ENCODE measurements at regions not wholly inside any gene's neighbourhood (a gene's known extent, or its start where the extent isn't known, plus 50 kb on each side); places are given as distances from the start of the nearest gene placed in this dataset.
"Not testable (repeated sequence)": the region's sequence is repeated elsewhere in the genome, so short reads cannot be mapped to it uniquely, and the experiment has no call there.

GRCh38 chr2:63736354-63736753, 105.3 kb upstream of the UGP2 start:
- no peak overlapping the region for H3K27ac ChIP-seq
- no peak overlapping the region for H3K4me3 ChIP-seq (replicated peaks in 1 of 3)
- H3K4me1 ChIP-seq: peaks cover 0 to 9% of the 10 kb centered on the region in 2 donors
- intact Hi-C loops (cut with DNase I): no loop called here
- no peaks in the 10 kb centered on the region for H3K27me3 ChIP-seq
- no peaks in the 10 kb centered on the region for H3K36me3 ChIP-seq
- H3K9me3 ChIP-seq: no peaks in the 10 kb centered on the region
- no peak for TF ChIP-seq CTCF (IDR thresholded peaks at IDR 0.05)
- TF ChIP-seq POLR2A (IDR thresholded peaks at IDR 0.05): no peak
- DNase-seq: no peak

DNA sequence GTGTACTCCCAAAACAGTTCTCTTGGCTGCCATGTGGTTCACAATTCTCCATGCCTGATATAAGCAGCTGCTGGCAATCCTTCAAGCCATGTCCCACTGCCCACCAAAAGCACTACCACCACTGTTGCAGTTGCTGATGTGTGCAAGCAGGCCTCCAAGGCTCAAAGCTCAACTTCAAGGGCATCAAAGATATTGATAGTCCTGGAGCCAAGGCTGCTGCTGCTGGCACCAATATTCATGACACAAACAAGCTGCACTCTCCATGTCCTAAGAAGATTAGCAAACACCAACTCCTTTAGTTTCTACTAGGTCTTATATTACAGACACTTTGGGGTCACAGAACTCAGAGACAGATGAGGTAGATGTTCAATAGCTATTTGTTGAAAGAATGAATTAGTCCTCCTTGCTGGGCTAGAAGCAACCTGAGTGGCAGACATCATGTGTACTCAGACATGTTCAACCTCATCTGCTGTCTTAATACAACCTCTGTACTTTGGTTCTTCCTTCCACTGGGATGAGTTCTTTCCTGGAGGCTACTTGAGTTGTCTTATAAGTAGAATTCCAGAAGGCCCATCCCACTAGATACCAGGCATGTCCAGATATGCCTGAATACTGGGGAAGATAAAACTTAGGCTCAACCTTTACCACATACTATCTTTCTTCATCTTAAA, 104.5 kb upstream of the UGP2 start:
- Histone ChIP-seq H3K36me3 (no peaks in the 10 kb centered on the region), H3K4me1 (peaks cover 0 to 9% of the 10 kb centered on the region in 2 donors), H3K27me3 (no peaks in the 10 kb centered on the region), H3K4me3 (replicated peaks in 1 of 3) (no peak overlapping the region), H3K27ac (peak overlapping the region in 1 of 3 donors; percentile 13), H3K9me3 (no peaks in the 10 kb centered on the region)
- DNase-seq: no peak
- TF ChIP-seq CTCF (IDR thresholded peaks at IDR 0.05) (no peak), POLR2A (IDR thresholded peaks at IDR 0.05) (no peak)
- intact Hi-C loops (cut with DNase I): no loop called here

DNA sequence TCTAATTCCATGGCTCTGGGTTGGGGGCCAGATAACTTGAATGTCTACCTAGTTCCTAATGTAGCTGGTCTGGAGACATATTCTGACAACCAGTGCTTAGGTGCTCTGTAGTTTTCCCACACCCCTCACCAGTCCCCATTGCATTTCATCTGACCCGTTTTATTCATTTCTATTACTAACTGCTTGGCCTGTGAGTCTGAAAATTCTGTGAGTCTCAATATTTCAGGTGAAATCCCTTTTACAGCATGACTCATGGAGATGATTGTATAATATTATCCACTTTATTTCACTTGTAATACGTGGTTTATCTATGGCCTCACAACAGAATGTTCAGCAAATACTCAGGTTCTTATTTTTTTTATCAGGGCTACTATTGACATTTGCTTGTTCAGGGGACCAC, 103.7 kb upstream of the UGP2 start:
- no peaks in the 10 kb centered on the region for H3K9me3 ChIP-seq
- no peaks in the 10 kb centered on the region for H3K36me3 ChIP-seq
- DNase-seq: no peak
- no peaks in the 10 kb centered on the region for H3K27me3 ChIP-seq
- H3K4me1 ChIP-seq: peaks cover 0 to 9% of the 10 kb centered on the region in 2 donors
- no peak overlapping the region for H3K4me3 ChIP-seq (replicated peaks in 1 of 3)
- H3K27ac ChIP-seq: no peak overlapping the region
- intact Hi-C loops (cut with DNase I): no loop called here
- 81 to 94% methylated on average over 2 of the region's 2 CpGs for WGBS, 2 donors
- TF ChIP-seq POLR2A (IDR thresholded peaks at IDR 0.05): no peak

GRCh38 chr2:63739180-63739579, 102.5 kb upstream of the UGP2 start:
- intact Hi-C loops (cut with DNase I); DNase-seq; H3K9me3 ChIP-seq; H3K36me3 ChIP-seq; H3K27me3 ChIP-seq; H3K4me1 ChIP-seq; H3K27ac ChIP-seq; H3K4me3 ChIP-seq (replicated peaks in 1 of 3): not testable (repeated sequence)
- 93 to 95% methylated on average over 2 of the region's 2 CpGs for WGBS, 2 donors

DNA sequence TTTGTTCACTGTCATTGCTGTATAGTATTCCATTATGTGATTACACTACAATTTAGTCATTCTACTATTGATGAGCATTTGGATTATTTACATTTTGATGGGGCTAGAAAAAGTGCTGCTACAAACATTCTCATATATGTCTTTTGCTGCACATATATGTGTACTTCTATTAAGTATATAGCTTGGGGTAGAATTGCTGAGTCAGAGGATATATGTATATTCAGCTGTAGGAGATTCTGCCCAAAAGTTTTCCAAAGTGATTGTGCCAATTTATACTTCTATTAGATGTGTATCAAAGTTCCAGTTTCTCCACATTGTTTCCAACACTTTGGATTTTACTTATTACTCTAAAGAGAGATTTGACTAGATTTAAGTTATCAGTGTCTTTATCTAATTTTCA, 101.7 kb upstream of the UGP2 start:
- Histone ChIP-seq H3K9me3 (no peaks in the 10 kb centered on the region), H3K27ac (no peak overlapping the region), H3K27me3 (no peaks in the 10 kb centered on the region), H3K36me3 (no peaks in the 10 kb centered on the region), H3K4me1 (peaks cover 0 to 9% of the 10 kb centered on the region in 2 donors), H3K4me3 (replicated peaks in 1 of 3) (no peak overlapping the region)
- TF ChIP-seq CTCF (IDR thresholded peaks at IDR 0.05) (no peak), POLR2A (IDR thresholded peaks at IDR 0.05) (no peak)
- intact Hi-C loops (cut with DNase I): no loop called here
- no peak for DNase-seq

- H3K9me3 ChIP-seq: no peaks in the 10 kb centered on the region
- intact Hi-C loops (cut with DNase I): no loop called here
- peaks cover 0 to 9% of the 10 kb centered on the region in 2 donors for H3K4me1 ChIP-seq
- TF ChIP-seq POLR2A (IDR thresholded peaks at IDR 0.05) (no peak), CTCF (IDR thresholded peaks at IDR 0.05) (no peak)
- H3K4me3 ChIP-seq (replicated peaks in 1 of 3): no peak overlapping the region
- H3K27me3 ChIP-seq: no peaks in the 10 kb centered on the region
- H3K36me3 ChIP-seq: no peaks in the 10 kb centered on the region
- DNase-seq: no peak
- H3K27ac ChIP-seq: no peak overlapping the region
- 64 to 69% methylated on average over 1 of the region's 1 CpG for WGBS, 2 donors
These were observed 100.8 kb upstream of the UGP2 start for GRCh38 chr2:63740943-63741342.
